ENCODE measurements at regions not wholly inside any gene's neighbourhood (a gene's known extent, or its start where the extent isn't known, plus 50 kb on each side); places are given as distances from the start of the nearest gene placed in this dataset.

DNA sequence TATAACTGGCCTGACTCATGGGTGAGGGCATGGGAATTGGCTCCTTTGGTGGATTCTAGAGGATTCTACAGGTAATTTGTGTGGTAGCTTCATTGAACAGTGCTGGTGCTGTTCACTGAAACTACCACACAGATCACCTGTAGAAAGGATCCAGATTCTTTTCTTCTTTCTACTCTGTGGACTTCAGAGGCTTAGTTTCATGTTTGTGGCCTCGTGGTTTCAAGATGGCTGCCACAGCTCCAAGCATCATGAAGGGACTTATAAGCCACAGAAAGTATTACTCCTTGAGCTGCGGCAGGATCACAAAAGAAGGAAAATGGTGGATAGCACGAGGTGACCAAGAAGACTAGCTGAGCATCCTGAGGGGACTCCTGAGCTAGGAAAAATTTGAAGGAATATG, 88.9 kb downstream of the ADCYAP1 start:
- Mint-ChIP-seq H3K27me3 (no peaks in the 10 kb centered on the region), H3K4me3 (ENCODE audit: low read depth) (no peak overlapping the region), H3K36me3 (ENCODE audit: insufficient read depth) (peaks cover 4% of the 10 kb centered on the region), H3K27ac (no peak overlapping the region), H3K9me3 (ENCODE audit: low read depth) (peaks cover 10% of the 10 kb centered on the region), H3K4me1 (ENCODE audit: low read depth) (no peaks in the 10 kb centered on the region)
- TF ChIP-seq, protein P1, sequence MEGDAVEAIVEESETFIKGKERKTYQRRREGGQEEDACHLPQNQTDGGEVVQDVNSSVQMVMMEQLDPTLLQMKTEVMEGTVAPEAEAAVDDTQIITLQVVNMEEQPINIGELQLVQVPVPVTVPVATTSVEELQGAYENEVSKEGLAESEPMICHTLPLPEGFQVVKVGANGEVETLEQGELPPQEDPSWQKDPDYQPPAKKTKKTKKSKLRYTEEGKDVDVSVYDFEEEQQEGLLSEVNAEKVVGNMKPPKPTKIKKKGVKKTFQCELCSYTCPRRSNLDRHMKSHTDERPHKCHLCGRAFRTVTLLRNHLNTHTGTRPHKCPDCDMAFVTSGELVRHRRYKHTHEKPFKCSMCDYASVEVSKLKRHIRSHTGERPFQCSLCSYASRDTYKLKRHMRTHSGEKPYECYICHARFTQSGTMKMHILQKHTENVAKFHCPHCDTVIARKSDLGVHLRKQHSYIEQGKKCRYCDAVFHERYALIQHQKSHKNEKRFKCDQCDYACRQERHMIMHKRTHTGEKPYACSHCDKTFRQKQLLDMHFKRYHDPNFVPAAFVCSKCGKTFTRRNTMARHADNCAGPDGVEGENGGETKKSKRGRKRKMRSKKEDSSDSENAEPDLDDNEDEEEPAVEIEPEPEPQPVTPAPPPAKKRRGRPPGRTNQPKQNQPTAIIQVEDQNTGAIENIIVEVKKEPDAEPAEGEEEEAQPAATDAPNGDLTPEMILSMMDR (IDR thresholded peaks at IDR 0.05; ENCODE audit: unreplicated experiment), result no peak
- no peak for DNase-seq (ENCODE audit: low spot score, unreplicated experiment)

DNA sequence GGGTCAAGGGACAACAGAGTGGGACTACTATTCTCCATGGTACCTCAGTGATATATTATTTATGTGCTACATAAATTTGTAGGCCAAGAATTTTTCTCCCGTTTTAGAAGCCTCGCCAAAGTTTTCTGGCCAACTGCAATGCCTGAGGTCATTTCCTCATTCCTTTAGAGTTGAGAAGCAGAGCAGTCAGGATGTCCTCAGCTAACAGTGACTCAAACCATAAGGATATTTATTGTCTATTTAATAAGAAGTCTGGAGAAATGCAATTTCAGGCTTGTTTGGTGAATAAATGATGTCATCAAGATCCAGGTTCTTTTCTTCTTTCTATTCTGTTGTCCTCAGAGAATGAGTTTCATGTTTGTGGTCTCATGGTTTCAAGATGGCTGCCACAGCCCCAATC, 91.0 kb downstream of the ADCYAP1 start:
- no peaks in the 10 kb centered on the region for H3K27me3 Mint-ChIP-seq
- no peaks in the 10 kb centered on the region for H3K4me1 Mint-ChIP-seq (ENCODE audit: low read depth)
- H3K36me3 Mint-ChIP-seq (ENCODE audit: insufficient read depth), result peaks cover 4% of the 10 kb centered on the region
- H3K9me3 Mint-ChIP-seq (ENCODE audit: low read depth), result peaks cover 10% of the 10 kb centered on the region
- no peak overlapping the region for H3K27ac Mint-ChIP-seq
- no peak overlapping the region for H3K4me3 Mint-ChIP-seq (ENCODE audit: low read depth)
- no peak for DNase-seq (ENCODE audit: low spot score, unreplicated experiment)
- TF ChIP-seq, protein P1 (IDR thresholded peaks at IDR 0.05; ENCODE audit: unreplicated experiment), result no peak

DNA sequence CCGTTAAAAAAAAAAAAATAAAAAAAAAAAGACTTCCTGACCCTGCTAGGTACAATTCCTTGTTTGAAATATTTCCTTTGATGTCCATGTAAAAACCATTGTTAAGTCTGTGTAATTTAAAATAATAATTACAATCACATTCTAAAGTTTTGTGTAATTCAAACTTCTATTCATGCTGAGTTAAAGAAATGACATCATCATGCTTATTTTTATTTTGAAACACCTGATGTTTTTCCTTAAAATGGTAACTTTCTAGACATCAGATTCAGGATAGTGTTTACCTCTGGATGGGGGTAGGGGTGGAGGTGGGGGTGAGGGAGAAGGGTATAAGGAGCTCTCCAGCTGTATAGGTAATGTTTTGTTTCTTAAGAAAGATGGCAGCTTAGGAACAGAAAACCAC, 92.8 kb downstream of the ADCYAP1 start:
- H3K4me3 Mint-ChIP-seq (ENCODE audit: low read depth), result no peak overlapping the region
- peaks cover 3% of the 10 kb centered on the region for H3K36me3 Mint-ChIP-seq (ENCODE audit: insufficient read depth)
- peaks cover 6% of the 10 kb centered on the region for H3K9me3 Mint-ChIP-seq (ENCODE audit: low read depth)
- H3K4me1 Mint-ChIP-seq (ENCODE audit: low read depth), result no peaks in the 10 kb centered on the region
- no peaks in the 10 kb centered on the region for H3K27me3 Mint-ChIP-seq
- TF ChIP-seq, protein P1 (IDR thresholded peaks at IDR 0.05; ENCODE audit: unreplicated experiment), result no peak
- H3K27ac Mint-ChIP-seq, result no peak overlapping the region
- DNase-seq (ENCODE audit: low spot score, unreplicated experiment), result no peak

DNA sequence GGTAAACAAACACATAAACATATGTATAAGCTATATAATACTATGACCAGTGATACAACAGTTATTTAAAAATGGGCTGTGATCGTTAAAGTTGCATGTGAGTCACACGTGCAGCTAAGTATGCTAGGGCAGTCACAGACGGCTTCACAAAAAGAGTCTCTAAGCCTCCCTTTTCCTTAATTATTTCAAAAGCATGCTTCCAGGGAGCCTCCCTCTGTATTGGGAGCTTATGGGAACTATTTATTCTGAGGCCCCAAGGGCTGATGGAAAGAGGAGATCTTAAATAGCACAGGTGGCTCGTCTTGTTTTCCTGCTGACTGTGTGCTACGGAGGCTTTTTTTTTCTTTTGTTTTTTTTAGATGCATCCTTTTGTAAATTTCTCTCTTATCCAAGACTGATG, 94.3 kb downstream of the ADCYAP1 start:
- Mint-ChIP-seq H3K27ac (no peak overlapping the region), H3K4me3 (ENCODE audit: low read depth) (no peak overlapping the region), H3K27me3 (no peaks in the 10 kb centered on the region), H3K4me1 (ENCODE audit: low read depth) (no peaks in the 10 kb centered on the region), H3K9me3 (ENCODE audit: low read depth) (peaks cover 11% of the 10 kb centered on the region), H3K36me3 (ENCODE audit: insufficient read depth) (peaks cover 5% of the 10 kb centered on the region)
- TF ChIP-seq, protein P1 (IDR thresholded peaks at IDR 0.05; ENCODE audit: unreplicated experiment), result no peak
- DNase-seq (ENCODE audit: low spot score, unreplicated experiment), result no peak

DNA sequence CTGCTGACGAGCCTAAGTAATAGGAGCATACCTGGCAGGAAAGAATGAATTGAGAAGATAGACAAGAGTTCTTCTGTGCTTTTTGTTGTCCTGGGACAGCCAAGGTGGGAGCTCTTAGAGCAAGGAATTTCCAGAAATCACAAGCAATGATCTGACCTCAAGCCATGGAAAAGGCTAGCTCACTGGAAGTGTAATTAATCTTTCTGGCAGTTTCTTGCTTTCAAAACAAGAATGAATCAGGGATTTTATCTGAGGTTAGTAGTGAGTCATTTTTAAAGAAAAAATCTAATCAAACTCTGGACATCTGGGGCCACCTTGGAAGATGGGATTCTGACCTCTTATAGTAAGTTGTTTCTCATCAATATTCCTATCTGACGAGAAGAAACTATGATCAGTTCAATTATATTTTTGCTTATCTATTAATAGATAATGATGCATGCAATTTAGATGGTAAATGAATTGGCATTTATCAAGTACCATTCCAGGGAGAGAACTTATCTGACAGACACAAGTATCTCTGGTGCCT, 98.0 kb downstream of the ADCYAP1 start:
- Mint-ChIP-seq H3K4me3 (ENCODE audit: low read depth) (no peak overlapping the region), H3K4me1 (ENCODE audit: low read depth) (peaks cover 2% of the 10 kb centered on the region), H3K27me3 (no peaks in the 10 kb centered on the region), H3K27ac (no peak overlapping the region), H3K36me3 (ENCODE audit: insufficient read depth) (peaks cover 4% of the 10 kb centered on the region), H3K9me3 (ENCODE audit: low read depth) (peaks cover 5% of the 10 kb centered on the region)
- TF ChIP-seq, protein P1 (IDR thresholded peaks at IDR 0.05; ENCODE audit: unreplicated experiment), result no peak
- no peak for DNase-seq (ENCODE audit: low spot score, unreplicated experiment)
